Activated CD8-positive, alpha-beta T cell treated with anti-CD3 and anti-CD28 coated beads for 36 hours (primary cell): ENCODE measurements at regions not wholly inside any gene's neighbourhood (a gene's known extent, or its start where the extent isn't known, plus 50 kb on each side); places are given as distances from the start of the nearest gene placed in this dataset.

ENCODE experiments used
- ATAC-seq: fragments of 200-7000 bp; cut with Tn5 transposase; one replicate; pipeline ENCODE4 v1.10.0; 2021; ENCODE audit warnings: mild to moderate bottlenecking, moderate library complexity
- CTCF ChIA-PET: fragments of 350-600 bp; sonication (Branson Sonifier 250); formaldehyde crosslinking; loops from one replicate; lab custom pipeline; 2021; ENCODE audit warnings: antibody characterized with exemption; lab: Charles Lee
- POLR2A ChIA-PET: fragments of 350-600 bp; sonication (Branson Sonifier 250); formaldehyde crosslinking; loops from one replicate; lab custom pipeline; 2021; ENCODE audit warnings: antibody characterized with exemption; lab: Charles Lee
- DNase-seq: peaks from one replicate; pipeline ENCODE4 v3.0.0-alpha.2; 2020
- H3K27ac Mint-ChIP-seq: one replicate; pipeline ENCODE4 v1.8.0; 2021; ENCODE audit warnings: mild to moderate bottlenecking, mixed read lengths
- H3K27me3 Mint-ChIP-seq: one replicate; pipeline ENCODE4 v1.8.0; 2021; ENCODE audit warnings: mixed read lengths
- H3K36me3 Mint-ChIP-seq: one replicate; pipeline ENCODE4 v1.8.0; 2021; ENCODE audit warnings: low read depth, mixed read lengths
- H3K4me1 Mint-ChIP-seq: one replicate; pipeline ENCODE4 v1.8.0; 2021; ENCODE audit warnings: low read depth, mixed read lengths
- H3K4me3 Mint-ChIP-seq: one replicate; pipeline ENCODE4 v1.8.0; 2021; ENCODE audit warnings: mild to moderate bottlenecking, moderate library complexity, mixed read lengths
- H3K9me3 Mint-ChIP-seq: one replicate; pipeline ENCODE4 v1.8.0; 2021; ENCODE audit warnings: mixed read lengths
- CTCF ChIP-seq: fragments of 200-600 bp; IDR thresholded peaks from one replicate; pipeline ENCODE4 v1.8.0; 2022; ENCODE audit warnings: antibody characterized with exemption, mild to moderate bottlenecking
- intact Hi-C: fragments of 100-400 bp; cut with micrococcal nuclease; formaldehyde crosslinking; loops from one replicate; pipeline ENCODE4 v1.10.0; 2022

DNA sequence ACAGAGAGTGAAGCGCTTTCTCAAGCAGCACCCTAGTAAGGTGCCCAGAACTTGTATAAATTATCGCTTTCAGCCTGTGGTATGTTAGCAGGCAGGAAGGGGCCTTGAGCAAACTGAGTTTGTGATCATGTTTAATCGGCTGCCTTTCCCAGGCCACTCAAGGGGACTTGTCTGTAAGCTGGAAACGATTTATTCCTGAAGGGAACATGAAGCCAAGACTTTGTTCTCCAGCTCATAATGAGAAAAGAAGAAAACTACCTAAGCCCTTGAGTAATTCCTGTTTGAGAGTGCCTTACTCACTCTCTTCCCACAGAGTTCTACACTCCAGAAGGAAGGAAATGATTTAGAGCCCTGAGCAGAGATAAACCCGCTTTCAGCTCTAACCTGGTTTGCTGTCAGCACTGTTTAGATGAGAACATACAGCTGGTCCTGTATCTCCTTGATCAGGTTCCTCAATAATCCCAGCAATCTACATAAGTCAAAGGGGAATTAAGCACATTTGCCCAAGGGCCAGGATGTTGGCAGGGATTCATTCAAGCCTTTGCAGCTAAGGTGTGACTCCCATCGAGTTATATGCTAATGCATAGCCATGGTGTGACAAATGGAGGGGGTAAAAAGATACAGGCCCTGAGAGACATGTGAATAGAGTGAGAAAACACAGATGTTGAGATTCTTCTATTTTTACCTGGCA, 187.7 kb upstream of the SLC24A5 start:
- intact Hi-C loops, result no loop called here
- ChIA-PET POLR2A (no interaction called here), CTCF (interaction anchor here (1.4 kb wide), 1 partner anchor 9 kb away, joined by 3 read pairs; no protein-coding TSS in a partner anchor)
- peaks cover 9% of the 10 kb centered on the region for H3K27me3 Mint-ChIP-seq
- H3K4me1 Mint-ChIP-seq, result no peaks in the 10 kb centered on the region
- no peak for TF ChIP-seq CTCF
- H3K36me3 Mint-ChIP-seq, result no peaks in the 10 kb centered on the region
- H3K27ac Mint-ChIP-seq, result no peak overlapping the region
- ATAC-seq (no peak), DNase-seq (no peak)
- H3K4me3 Mint-ChIP-seq, result no peak overlapping the region
- H3K9me3 Mint-ChIP-seq, result no peaks in the 10 kb centered on the region

- intact Hi-C loops, result no loop called here
- ATAC-seq (no peak), DNase-seq (no peak)
- TF ChIP-seq CTCF, result no peak
- Mint-ChIP-seq H3K4me3 (no peak overlapping the region), H3K36me3 (no peaks in the 10 kb centered on the region), H3K27ac (no peak overlapping the region), H3K27me3 (peaks cover 9% of the 10 kb centered on the region), H3K4me1 (no peaks in the 10 kb centered on the region), H3K9me3 (no peaks in the 10 kb centered on the region)
- ChIA-PET POLR2A (no interaction called here), CTCF (no interaction called here)
These were observed 186.9 kb upstream of the SLC24A5 start for GRCh38 chr15:47933865-47934264.

DNA sequence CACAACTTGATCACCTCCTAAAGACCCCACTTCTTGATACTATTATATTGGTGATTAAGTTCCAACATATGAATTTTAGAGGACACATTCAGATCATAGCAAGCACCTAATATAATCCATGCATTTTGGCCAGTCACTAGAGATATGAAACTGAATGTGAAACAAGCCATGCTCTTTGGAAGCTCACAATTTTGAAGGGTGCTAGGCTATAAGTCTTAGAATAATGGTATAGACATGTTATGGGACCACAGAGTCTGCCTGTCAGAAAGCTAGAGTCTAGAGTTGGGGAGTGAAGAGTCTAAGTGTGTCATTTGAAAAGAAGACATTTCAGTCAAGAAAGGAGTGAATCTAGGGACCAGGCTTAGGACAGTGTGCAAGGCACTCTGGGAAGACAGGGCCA, 186.4 kb upstream of the SLC24A5 start:
- intact Hi-C loops, result no loop called here
- no peak for DNase-seq
- no peak overlapping the region for H3K4me3 Mint-ChIP-seq
- ChIA-PET CTCF (no interaction called here), POLR2A (no interaction called here)
- TF ChIP-seq CTCF, result no peak
- no peaks in the 10 kb centered on the region for H3K9me3 Mint-ChIP-seq
- no peak overlapping the region for H3K27ac Mint-ChIP-seq
- no peak for ATAC-seq
- H3K36me3 Mint-ChIP-seq, result no peaks in the 10 kb centered on the region
- peaks cover 9% of the 10 kb centered on the region for H3K27me3 Mint-ChIP-seq
- no peaks in the 10 kb centered on the region for H3K4me1 Mint-ChIP-seq

- no peak overlapping the region for H3K4me3 Mint-ChIP-seq
- H3K36me3 Mint-ChIP-seq, result no peaks in the 10 kb centered on the region
- no peak for TF ChIP-seq CTCF
- no peaks in the 10 kb centered on the region for H3K4me1 Mint-ChIP-seq
- ATAC-seq, result no peak
- ChIA-PET POLR2A (no interaction called here), CTCF (no interaction called here)
- intact Hi-C loops, result no loop called here
- no peak overlapping the region for H3K27ac Mint-ChIP-seq
- peaks cover 7% of the 10 kb centered on the region for H3K27me3 Mint-ChIP-seq
- H3K9me3 Mint-ChIP-seq, result no peaks in the 10 kb centered on the region
- no peak for DNase-seq
These were observed 183.0 kb upstream of the SLC24A5 start for GRCh38 chr15:47937834-47938233.

- ChIA-PET POLR2A (no interaction called here), CTCF (no interaction called here)
- Mint-ChIP-seq H3K27me3 (peaks cover 1% of the 10 kb centered on the region), H3K4me1 (no peaks in the 10 kb centered on the region), H3K36me3 (no peaks in the 10 kb centered on the region), H3K9me3 (no peaks in the 10 kb centered on the region), H3K27ac (no peak overlapping the region), H3K4me3 (no peak overlapping the region)
- DNase-seq (no peak), ATAC-seq (no peak)
- intact Hi-C loops, result no loop called here
- no peak for TF ChIP-seq CTCF
These were observed 176.0 kb upstream of the SLC24A5 start for GRCh38 chr15:47944637-47945288.
